ENCODE measurements at regions not wholly inside any gene's neighbourhood (a gene's known extent, or its start where the extent isn't known, plus 50 kb on each side); places are given as distances from the start of the nearest gene placed in this dataset.

GRCh38 chr12:114172135-114172534, 206.0 kb upstream of the RBM19 start:
- no peak overlapping the region for H2AFZ ChIP-seq (ENCODE audit: control insufficient read depth, low read depth, low read length)
- intact Hi-C loops (cut with micrococcal nuclease; ENCODE audit: unreplicated experiment) (no loop called here), in situ Hi-C loops (cut with MboI) (no loop called here)
- H3K27ac ChIP-seq (ENCODE audit: control insufficient read depth, insufficient read depth), result no peak overlapping the region
- H3K4me2 ChIP-seq (ENCODE audit: control insufficient read depth, insufficient read depth), result no peak overlapping the region
- H3K4me3 ChIP-seq, result no peak overlapping the region
- H3K36me3 ChIP-seq (ENCODE audit: control insufficient read depth in 2 of 2, insufficient read depth in 2 of 2, low read length in 1 of 2), result no peaks in the 10 kb centered on the region
- no peaks in the 10 kb centered on the region for H3K79me2 ChIP-seq (ENCODE audit: control insufficient read depth, insufficient read depth, low read length)
- DNase-seq (ENCODE audit: low read depth, low spot score) (no peak), ATAC-seq (no peak), FAIRE-seq (no peak)
- ChIA-PET RAD21 (ENCODE audit: unreplicated experiment) (no interaction called here), CTCF (no interaction called here), POLR2A (no interaction called here), SMC1A (ENCODE audit: uncharacterized antibody, unreplicated experiment) (no interaction called here)
- no peaks in the 10 kb centered on the region for H3K27me3 ChIP-seq (replicated peaks in 1 of 2; ENCODE audit: control insufficient read depth in 2 of 2, insufficient read depth in 2 of 2, low read length in 1 of 2)
- H3K9me3 ChIP-seq (replicated peaks; ENCODE audit: control insufficient read depth, insufficient read depth, low read length), result no peaks in the 10 kb centered on the region
- no peak for TF ChIP-seq CBFB (IDR thresholded peaks at IDR 0.05; ENCODE audit: low read depth)
- no peak for TF ChIP-seq CBX5 (IDR thresholded peaks at IDR 0.05; ENCODE audit: low read depth)
- TF ChIP-seq NFXL1 (IDR thresholded peaks at IDR 0.05; ENCODE audit: borderline replicate concordance), result no peak
- no peak for TF ChIP-seq YBX1 (IDR thresholded peaks at IDR 0.05)
- TF ChIP-seq, protein P1, sequence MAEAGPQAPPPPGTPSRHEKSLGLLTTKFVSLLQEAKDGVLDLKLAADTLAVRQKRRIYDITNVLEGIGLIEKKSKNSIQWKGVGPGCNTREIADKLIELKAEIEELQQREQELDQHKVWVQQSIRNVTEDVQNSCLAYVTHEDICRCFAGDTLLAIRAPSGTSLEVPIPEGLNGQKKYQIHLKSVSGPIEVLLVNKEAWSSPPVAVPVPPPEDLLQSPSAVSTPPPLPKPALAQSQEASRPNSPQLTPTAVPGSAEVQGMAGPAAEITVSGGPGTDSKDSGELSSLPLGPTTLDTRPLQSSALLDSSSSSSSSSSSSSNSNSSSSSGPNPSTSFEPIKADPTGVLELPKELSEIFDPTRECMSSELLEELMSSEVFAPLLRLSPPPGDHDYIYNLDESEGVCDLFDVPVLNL (IDR thresholded peaks at IDR 0.05; ENCODE audit: low read depth, low read length), result no peak
- TF ChIP-seq, protein P2, sequence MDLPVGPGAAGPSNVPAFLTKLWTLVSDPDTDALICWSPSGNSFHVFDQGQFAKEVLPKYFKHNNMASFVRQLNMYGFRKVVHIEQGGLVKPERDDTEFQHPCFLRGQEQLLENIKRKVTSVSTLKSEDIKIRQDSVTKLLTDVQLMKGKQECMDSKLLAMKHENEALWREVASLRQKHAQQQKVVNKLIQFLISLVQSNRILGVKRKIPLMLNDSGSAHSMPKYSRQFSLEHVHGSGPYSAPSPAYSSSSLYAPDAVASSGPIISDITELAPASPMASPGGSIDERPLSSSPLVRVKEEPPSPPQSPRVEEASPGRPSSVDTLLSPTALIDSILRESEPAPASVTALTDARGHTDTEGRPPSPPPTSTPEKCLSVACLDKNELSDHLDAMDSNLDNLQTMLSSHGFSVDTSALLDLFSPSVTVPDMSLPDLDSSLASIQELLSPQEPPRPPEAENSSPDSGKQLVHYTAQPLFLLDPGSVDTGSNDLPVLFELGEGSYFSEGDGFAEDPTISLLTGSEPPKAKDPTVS (IDR thresholded peaks at IDR 0.05; ENCODE audit: low read depth, low read length), result no peak
- TF ChIP-seq, protein P3, sequence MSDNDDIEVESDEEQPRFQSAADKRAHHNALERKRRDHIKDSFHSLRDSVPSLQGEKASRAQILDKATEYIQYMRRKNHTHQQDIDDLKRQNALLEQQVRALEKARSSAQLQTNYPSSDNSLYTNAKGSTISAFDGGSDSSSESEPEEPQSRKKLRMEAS (IDR thresholded peaks at IDR 0.05; ENCODE audit: low read depth, low read length), result no peak
- TF ChIP-seq SMC3 (IDR thresholded peaks at IDR 0.05; ENCODE audit: borderline replicate concordance, low read length), result no peak
- no peak for TF ChIP-seq MLLT1 (IDR thresholded peaks at IDR 0.05)
- TF ChIP-seq KLF5 (IDR thresholded peaks at IDR 0.05; ENCODE audit: partially characterized antibody), result no peak
- H3K4me1 ChIP-seq (ENCODE audit: control insufficient read depth, insufficient read depth, low read length), result no peaks in the 10 kb centered on the region
- WGBS (ENCODE audit: insufficient coverage, insufficient replicate concordance, low lambda C conversion rate, missing lambda C conversion rate), result 34% methylated on average over 4 of the region's 4 CpGs
- H3K9ac ChIP-seq (ENCODE audit: control insufficient read depth, insufficient read depth, low read length), result no peak overlapping the region
- H4K20me1 ChIP-seq (ENCODE audit: control insufficient read depth, insufficient read depth), result no peaks in the 10 kb centered on the region
- no TSS peak for BruUV-seq (replicated peaks)

Measured in GM12878 (cell line).